LNCaP clone FGC (cell line): ENCODE measurements at regions not wholly inside any gene's neighbourhood (a gene's known extent, or its start where the extent isn't known, plus 50 kb on each side); places are given as distances from the start of the nearest gene placed in this dataset.

Experiments
- DNase-seq: peaks from one replicate; pipeline ENCODE4 v3.0.0-alpha.2; 2011; ENCODE audit warnings: low read depth
- H3K4me3 ChIP-seq: 2 replicates; pipeline ENCODE4 v1.5.1; 2011; ENCODE audit warnings: mild to moderate bottlenecking, low read depth, low read length, control low read depth
- CTCF ChIP-seq: IDR thresholded peaks from 2 replicates; pipeline ENCODE4 v1.5.1; 2012; ENCODE audit warnings: mild to moderate bottlenecking; ENCODE audit not compliant: control insufficient read depth, insufficient read depth; ENCODE audit errors: extremely low read depth

- no peak overlapping the region for H3K4me3 ChIP-seq
- TF ChIP-seq CTCF: no peak
- DNase-seq: no peak
Measured at GRCh38 chr1:106524631-106525030, 531.8 kb upstream of the PRMT6 start.

- no peak overlapping the region for H3K4me3 ChIP-seq
- DNase-seq: no peak
- no peak for TF ChIP-seq CTCF
Measured at GRCh38 chr1:106526650-106527049, 529.8 kb upstream of the PRMT6 start.

GRCh38 chr1:106534612-106535011, 521.9 kb upstream of the PRMT6 start:
- DNase-seq: no peak
- no peak for TF ChIP-seq CTCF
- no peak overlapping the region for H3K4me3 ChIP-seq

GRCh38 chr1:106536741-106537140, 519.7 kb upstream of the PRMT6 start:
- no peak overlapping the region for H3K4me3 ChIP-seq
- no peak for TF ChIP-seq CTCF
- no peak for DNase-seq

- no peak for TF ChIP-seq CTCF
- H3K4me3 ChIP-seq: no peak overlapping the region
- DNase-seq: no peak
Measured at GRCh38 chr1:106548726-106549125, 507.7 kb upstream of the PRMT6 start.

- H3K4me3 ChIP-seq: no peak overlapping the region
- DNase-seq: no peak
- no peak for TF ChIP-seq CTCF
Measured at GRCh38 chr1:106554294-106554693, 502.2 kb upstream of the PRMT6 start.

- peak; percentile 58 for DNase-seq
- H3K4me3 ChIP-seq: no peak overlapping the region
- TF ChIP-seq CTCF: no peak
Measured at GRCh38 chr1:106555571-106555970, 500.9 kb upstream of the PRMT6 start.
